Gastroesophageal sphincter (tissue), 3 donors: ENCODE measurements at regions not wholly inside any gene's neighbourhood (a gene's known extent, or its start where the extent isn't known, plus 50 kb on each side); places are given as distances from the start of the nearest gene placed in this dataset.

ENCODE experiments used
- CTCF ChIP-seq, 4 experiments: fragments of 200-600 bp in 2 of 4; fragments of 450-650 bp in 2 of 4; sonication (generic) in 1 of 4; IDR thresholded peaks; one replicate each; pipeline ENCODE4 v1.5.1; 2017 to 2019; ENCODE audit warnings: antibody characterized with exemption in 4 of 4, mild to moderate bottlenecking in 2 of 4, moderate library complexity in 2 of 4
- POLR2A ChIP-seq, 2 donors: fragments of 450-650 bp; IDR thresholded peaks; one replicate each; pipeline ENCODE4 v1.6.1; 2017; ENCODE audit warnings: antibody characterized with exemption in 2 of 2, mild to moderate bottlenecking in 2 of 2, moderate library complexity in 1 of 2
- POLR2AphosphoS5 ChIP-seq: sonication (generic); formaldehyde crosslinking; IDR thresholded peaks from one replicate; pipeline ENCODE4 v1.6.1; 2017; ENCODE audit warnings: antibody characterized with exemption

GRCh38 chr5:110221036-110221435, 505.4 kb downstream of the TMEM232 start:
- TF ChIP-seq CTCF (IDR thresholded peaks at IDR 0.05) (no peak), POLR2AphosphoS5 (no peak), POLR2A (IDR thresholded peaks at IDR 0.05) (no peak)
